ENCODE measurements at regions not wholly inside any gene's neighbourhood (a gene's known extent, or its start where the extent isn't known, plus 50 kb on each side); places are given as distances from the start of the nearest gene placed in this dataset.

- Histone ChIP-seq H3K36me3 (no peaks in the 10 kb centered on the region), H3K4me1 (no peaks in the 10 kb centered on the region), H3K27ac (no peak overlapping the region), H3K27me3 (no peaks in the 10 kb centered on the region), H3K4me2 (no peak overlapping the region), H3K9ac (no peak overlapping the region), H4K20me1 (no peaks in the 10 kb centered on the region), H3K9me3 (replicated peaks in 1 of 11) (no peaks in the 10 kb centered on the region), H3K4me3 (no peak overlapping the region)
- no peak for TF ChIP-seq Cebpa-rat (IDR thresholded peaks at IDR 0.05)
Observed at GRCh38 chr16:9677301-9677653, 505.0 kb downstream of the GRIN2A start.

- no peaks in the 10 kb centered on the region for H3K4me1 ChIP-seq
- no peak overlapping the region for H3K9ac ChIP-seq
- no peak for TF ChIP-seq Cebpa-rat (IDR thresholded peaks at IDR 0.05)
- H3K27ac ChIP-seq, result no peak overlapping the region
- H3K27me3 ChIP-seq, result no peaks in the 10 kb centered on the region
- H3K4me3 ChIP-seq, result no peak overlapping the region
- H4K20me1 ChIP-seq, result no peaks in the 10 kb centered on the region
- H3K4me2 ChIP-seq, result no peak overlapping the region
- H3K36me3 ChIP-seq, result no peaks in the 10 kb centered on the region
- H3K9me3 ChIP-seq (replicated peaks in 1 of 11), result peaks cover 9 to 13% (median 10%) of the 10 kb centered on the region in 11 experiments; a peak in 17 of 22 replicates
Observed at GRCh38 chr16:9679213-9679767, 502.9 kb downstream of the GRIN2A start.

DNA sequence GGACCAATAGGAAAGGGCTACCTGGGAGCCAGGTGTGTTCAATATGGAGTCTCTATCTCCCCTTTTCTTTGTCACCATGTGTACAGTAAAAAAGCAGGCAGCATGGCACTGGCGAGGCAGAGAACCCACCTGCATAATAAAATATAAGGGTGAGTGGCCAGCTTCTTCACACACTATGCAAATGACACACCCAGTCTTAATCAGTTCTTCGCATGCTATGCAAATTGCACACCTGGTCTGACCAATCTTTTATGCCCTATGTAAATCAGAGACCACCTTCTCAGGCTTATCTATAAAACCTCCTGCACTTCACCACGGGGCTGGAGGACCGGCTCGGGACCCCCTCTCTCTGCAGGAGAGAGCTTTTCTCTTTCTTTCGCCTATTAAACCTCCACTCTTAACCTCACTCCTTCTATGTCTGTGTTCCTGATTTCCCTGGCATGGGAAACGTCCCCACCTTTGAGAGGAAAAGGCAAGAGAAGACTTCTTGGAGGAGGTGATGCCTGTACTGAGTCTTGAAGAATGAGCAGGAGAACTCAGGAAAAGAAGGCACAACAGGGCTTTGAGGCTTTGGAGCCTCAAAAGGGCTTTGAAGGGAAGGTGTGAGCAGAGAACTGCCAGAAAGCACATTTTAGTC is 502.1 kb downstream of the GRIN2A start:
- peaks cover 9 to 13% (median 10%) of the 10 kb centered on the region in 11 experiments; a peak in 17 of 22 replicates for H3K9me3 ChIP-seq (replicated peaks in 1 of 11)
- no peaks in the 10 kb centered on the region for H3K36me3 ChIP-seq
- no peak overlapping the region for H3K27ac ChIP-seq
- no peaks in the 10 kb centered on the region for H3K27me3 ChIP-seq
- H4K20me1 ChIP-seq, result no peaks in the 10 kb centered on the region
- H3K4me1 ChIP-seq, result no peaks in the 10 kb centered on the region
- no peak for TF ChIP-seq Cebpa-rat (IDR thresholded peaks at IDR 0.05)
- no peak overlapping the region for H3K9ac ChIP-seq
- no peak overlapping the region for H3K4me3 ChIP-seq
- no peak overlapping the region for H3K4me2 ChIP-seq

GRCh38 chr16:9680968-9681367 is 501.3 kb downstream of the GRIN2A start:
- Histone ChIP-seq H3K9ac (no peak overlapping the region), H3K4me2 (no peak overlapping the region)

DNA sequence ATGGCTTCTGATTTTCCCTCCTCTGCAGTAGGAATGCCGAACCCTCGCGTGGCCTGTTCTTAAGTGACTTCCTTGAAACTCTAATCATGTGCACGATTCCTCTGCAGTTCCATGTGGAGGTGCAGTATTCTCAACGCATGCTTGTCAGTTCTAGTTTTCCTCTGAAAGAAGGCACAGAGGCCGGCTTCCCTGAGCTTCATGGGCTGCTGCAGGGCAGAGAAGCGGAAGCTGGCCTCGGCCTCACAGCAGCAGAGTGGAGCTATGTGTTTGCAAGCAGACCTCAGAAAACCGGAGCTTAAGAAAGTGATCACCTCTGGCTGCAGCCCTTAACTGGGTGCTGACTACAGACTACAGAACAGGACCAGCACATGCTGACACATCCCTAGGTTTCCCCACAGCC is 500.7 kb downstream of the GRIN2A start:
- no peak overlapping the region for H3K27ac ChIP-seq
- H3K4me2 ChIP-seq, result no peak overlapping the region
- no peak overlapping the region for H3K9ac ChIP-seq

More at GRCh38 chr16:9680968-9681367, 501.3 kb downstream of the GRIN2A start:
- Histone ChIP-seq H3K36me3 (no peaks in the 10 kb centered on the region), H3K4me1 (no peaks in the 10 kb centered on the region), H3K4me3 (no peak overlapping the region), H4K20me1 (no peaks in the 10 kb centered on the region), H3K27ac (no peak overlapping the region), H3K27me3 (no peaks in the 10 kb centered on the region), H3K9me3 (replicated peaks in 1 of 11) (peaks cover 9 to 13% (median 10%) of the 10 kb centered on the region in 11 experiments; a peak in 17 of 22 replicates)
- TF ChIP-seq Cebpa-rat (IDR thresholded peaks at IDR 0.05), result 0 out of 22 replicates have a peak, but pooled peaks of 1 of the 11 experiments have one; percentile 13

GRCh38 chr16:9682320-9682719 is 499.9 kb downstream of the GRIN2A start:
- Histone ChIP-seq H3K27ac (no peak overlapping the region), H3K36me3 (no peaks in the 10 kb centered on the region), H3K9ac (no peak overlapping the region), H3K9me3 (replicated peaks in 1 of 11) (peaks cover 9 to 13% (median 10%) of the 10 kb centered on the region in 11 experiments; a peak in 17 of 22 replicates), H3K4me1 (no peaks in the 10 kb centered on the region), H3K4me3 (no peak overlapping the region), H3K27me3 (no peaks in the 10 kb centered on the region), H4K20me1 (no peaks in the 10 kb centered on the region), H3K4me2 (no peak overlapping the region)
- TF ChIP-seq Cebpa-rat (IDR thresholded peaks at IDR 0.05), result no peak

More for the DNA sequence above, 500.7 kb downstream of the GRIN2A start:
- Histone ChIP-seq H3K4me1 (no peaks in the 10 kb centered on the region), H3K36me3 (no peaks in the 10 kb centered on the region), H3K4me3 (no peak overlapping the region), H3K27me3 (no peaks in the 10 kb centered on the region), H4K20me1 (no peaks in the 10 kb centered on the region), H3K9me3 (replicated peaks in 1 of 11) (peaks cover 9 to 13% (median 10%) of the 10 kb centered on the region in 11 experiments; a peak in 17 of 22 replicates)
- no peak for TF ChIP-seq Cebpa-rat (IDR thresholded peaks at IDR 0.05)

GRCh38 chr16:9683677-9684076 is 498.6 kb downstream of the GRIN2A start:
- H3K9ac ChIP-seq, result no peak overlapping the region
- no peaks in the 10 kb centered on the region for H3K27me3 ChIP-seq
- H4K20me1 ChIP-seq, result no peaks in the 10 kb centered on the region

DNA sequence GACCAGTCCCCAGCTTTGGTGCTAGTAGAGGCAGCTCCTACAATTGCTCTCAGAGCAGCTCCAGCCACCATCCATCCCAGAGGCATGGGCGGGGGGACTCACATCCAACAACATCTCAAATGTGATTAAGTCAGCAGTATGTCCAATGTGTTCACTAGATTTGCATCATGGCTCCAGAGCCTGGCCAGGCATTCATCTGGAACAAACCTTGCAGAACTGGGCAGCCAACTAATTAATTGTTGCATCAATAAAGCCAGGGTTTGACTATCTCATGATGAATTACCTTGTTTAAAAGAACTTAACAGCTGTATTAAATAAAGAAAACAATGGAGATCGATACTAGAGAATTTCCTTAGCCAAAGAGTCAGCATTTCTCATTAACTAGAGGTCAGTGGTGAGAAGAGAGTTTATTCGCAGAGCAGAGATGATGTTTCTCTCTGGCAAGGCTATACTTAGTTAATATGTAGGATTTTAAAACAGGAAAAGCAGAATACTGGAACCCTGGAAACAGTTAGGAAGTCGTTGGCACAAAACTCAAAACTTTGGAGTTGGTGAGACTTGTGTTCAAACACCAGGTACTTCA is 494.4 kb downstream of the GRIN2A start:
- no peak for TF ChIP-seq Cebpa-rat (IDR thresholded peaks at IDR 0.05)
- Histone ChIP-seq H3K36me3 (no peaks in the 10 kb centered on the region), H3K9ac (no peak overlapping the region), H3K4me1 (no peaks in the 10 kb centered on the region), H3K4me2 (no peak overlapping the region), H3K27me3 (no peaks in the 10 kb centered on the region), H3K9me3 (replicated peaks in 1 of 11) (peaks cover 9 to 27% (median 10%) of the 10 kb centered on the region in 11 experiments; a peak in 17 of 22 replicates), H3K27ac (no peak overlapping the region), H3K4me3 (no peak overlapping the region), H4K20me1 (no peaks in the 10 kb centered on the region)

More at GRCh38 chr16:9683677-9684076, 498.6 kb downstream of the GRIN2A start:
- Histone ChIP-seq H3K4me2 (no peak overlapping the region), H3K36me3 (no peaks in the 10 kb centered on the region), H3K9me3 (replicated peaks in 1 of 11) (peaks cover 9 to 20% (median 10%) of the 10 kb centered on the region in 11 experiments; a peak in 17 of 22 replicates), H3K4me1 (no peaks in the 10 kb centered on the region), H3K4me3 (no peak overlapping the region), H3K27ac (no peak overlapping the region)
- TF ChIP-seq Cebpa-rat (IDR thresholded peaks at IDR 0.05), result no peak

- TF ChIP-seq Cebpa-rat (IDR thresholded peaks at IDR 0.05), result no peak
- H3K4me2 ChIP-seq, result no peak overlapping the region
- no peaks in the 10 kb centered on the region for H3K27me3 ChIP-seq
- no peaks in the 10 kb centered on the region for H4K20me1 ChIP-seq
- no peaks in the 10 kb centered on the region for H3K36me3 ChIP-seq
- peaks cover 0 to 14% (median 0%) of the 10 kb centered on the region in 11 experiments; a peak in 3 of 22 replicates for H3K9me3 ChIP-seq (replicated peaks in 1 of 11)
- no peak overlapping the region for H3K9ac ChIP-seq
- no peak overlapping the region for H3K4me3 ChIP-seq
- H3K4me1 ChIP-seq, result no peaks in the 10 kb centered on the region
- H3K27ac ChIP-seq, result no peak overlapping the region
Observed at GRCh38 chr16:9689597-9689996, 492.6 kb downstream of the GRIN2A start.

Measured in BLaER1 treated with 17β-estradiol and CSF1 and Interleukin-3, amounts not matched to agents 10 nM and 100 nM (cell line).